ENCODE measurements at regions not wholly inside any gene's neighbourhood (a gene's known extent, or its start where the extent isn't known, plus 50 kb on each side); places are given as distances from the start of the nearest gene placed in this dataset.

DNA sequence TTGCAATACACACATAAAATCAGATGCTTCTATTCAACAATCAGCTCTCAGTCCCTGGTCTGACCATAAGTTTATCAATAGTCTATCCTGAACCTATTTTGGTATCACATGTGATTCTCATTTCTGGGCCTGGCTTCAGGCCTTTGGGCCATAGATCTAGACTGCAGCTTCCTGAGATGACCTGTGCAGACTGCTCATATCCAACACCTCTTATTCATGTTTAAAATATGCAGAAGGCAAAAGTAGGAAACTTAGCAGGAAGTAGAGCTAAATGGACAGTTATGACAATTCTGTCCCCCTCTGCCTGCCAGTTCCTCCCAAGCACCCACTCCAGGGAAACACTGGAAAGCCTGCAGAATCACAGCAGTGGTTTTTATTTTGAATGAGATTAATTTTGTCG lies 53.3 kb downstream of the C7orf25 start:
- no peak overlapping the region for H3K4me2 ChIP-seq (ENCODE audit: low read depth, low read length, poor library complexity, severe bottlenecking)
- H3K36me3 ChIP-seq (ENCODE audit: low read length): no peaks in the 10 kb centered on the region
- no peaks in the 10 kb centered on the region for H3K9me3 ChIP-seq (ENCODE audit: insufficient read depth, low read length)
- no peaks in the 10 kb centered on the region for H3K27me3 ChIP-seq (ENCODE audit: low read length)
- H3K4me3 ChIP-seq (ENCODE audit: insufficient read depth, low read length, poor library complexity, severe bottlenecking): no peak overlapping the region
- no peaks in the 10 kb centered on the region for H4K20me1 ChIP-seq (ENCODE audit: low read depth, low read length)
- TF ChIP-seq, protein P1, sequence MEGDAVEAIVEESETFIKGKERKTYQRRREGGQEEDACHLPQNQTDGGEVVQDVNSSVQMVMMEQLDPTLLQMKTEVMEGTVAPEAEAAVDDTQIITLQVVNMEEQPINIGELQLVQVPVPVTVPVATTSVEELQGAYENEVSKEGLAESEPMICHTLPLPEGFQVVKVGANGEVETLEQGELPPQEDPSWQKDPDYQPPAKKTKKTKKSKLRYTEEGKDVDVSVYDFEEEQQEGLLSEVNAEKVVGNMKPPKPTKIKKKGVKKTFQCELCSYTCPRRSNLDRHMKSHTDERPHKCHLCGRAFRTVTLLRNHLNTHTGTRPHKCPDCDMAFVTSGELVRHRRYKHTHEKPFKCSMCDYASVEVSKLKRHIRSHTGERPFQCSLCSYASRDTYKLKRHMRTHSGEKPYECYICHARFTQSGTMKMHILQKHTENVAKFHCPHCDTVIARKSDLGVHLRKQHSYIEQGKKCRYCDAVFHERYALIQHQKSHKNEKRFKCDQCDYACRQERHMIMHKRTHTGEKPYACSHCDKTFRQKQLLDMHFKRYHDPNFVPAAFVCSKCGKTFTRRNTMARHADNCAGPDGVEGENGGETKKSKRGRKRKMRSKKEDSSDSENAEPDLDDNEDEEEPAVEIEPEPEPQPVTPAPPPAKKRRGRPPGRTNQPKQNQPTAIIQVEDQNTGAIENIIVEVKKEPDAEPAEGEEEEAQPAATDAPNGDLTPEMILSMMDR (IDR thresholded peaks at IDR 0.05; ENCODE audit: insufficient read depth, low read length, poor library complexity, severe bottlenecking): no peak
- TF ChIP-seq EZH2phosphoT487 (conservative IDR thresholded peaks at IDR 0.05; ENCODE audit: low read length): no peak
- H2AFZ ChIP-seq (ENCODE audit: low read depth, low read length, severe bottlenecking): no peak overlapping the region
- no peaks in the 10 kb centered on the region for H3K79me2 ChIP-seq (ENCODE audit: insufficient read depth, low read length)
- no peaks in the 10 kb centered on the region for H3K9me2 ChIP-seq (replicated peaks; ENCODE audit: insufficient read depth, low read length)
- H3K27ac ChIP-seq (ENCODE audit: low read depth, low read length): no peak overlapping the region
- no peak overlapping the region for H3K9ac ChIP-seq (ENCODE audit: low read length)
- H3F3A ChIP-seq (ENCODE audit: insufficient read depth): no peaks in the 10 kb centered on the region

DNA sequence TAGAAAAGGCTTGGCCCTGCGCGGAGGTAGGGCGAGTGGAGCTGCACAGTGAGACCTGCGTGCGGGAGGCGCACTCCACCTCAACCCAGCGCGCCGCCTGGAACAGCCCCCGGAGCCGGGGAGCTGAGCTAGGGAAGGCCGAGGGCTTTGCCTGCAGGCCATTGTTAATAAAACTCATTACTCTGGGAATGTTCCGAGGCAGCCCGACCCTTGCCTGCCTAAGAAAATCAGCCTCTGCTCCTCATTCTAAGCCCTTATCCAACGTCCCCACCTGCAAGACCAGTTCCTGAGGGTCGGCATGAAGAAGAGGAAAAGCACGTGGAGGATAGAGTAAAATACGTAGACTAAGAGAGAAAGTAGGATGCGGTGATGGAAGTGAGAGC lies 55.3 kb downstream of the C7orf25 start:
- Histone ChIP-seq H3K27ac (ENCODE audit: low read depth, low read length) (no peak overlapping the region), H3K79me2 (ENCODE audit: insufficient read depth, low read length) (no peaks in the 10 kb centered on the region), H4K20me1 (ENCODE audit: low read depth, low read length) (no peaks in the 10 kb centered on the region), H2AFZ (ENCODE audit: low read depth, low read length, severe bottlenecking) (no peak overlapping the region), H3K4me2 (ENCODE audit: low read depth, low read length, poor library complexity, severe bottlenecking) (no peak overlapping the region), H3F3A (ENCODE audit: insufficient read depth) (no peaks in the 10 kb centered on the region), H3K9me2 (replicated peaks; ENCODE audit: insufficient read depth, low read length) (no peaks in the 10 kb centered on the region), H3K9ac (ENCODE audit: low read length) (no peak overlapping the region), H3K27me3 (ENCODE audit: low read length) (no peaks in the 10 kb centered on the region), H3K9me3 (ENCODE audit: insufficient read depth, low read length) (no peaks in the 10 kb centered on the region), H3K4me3 (ENCODE audit: insufficient read depth, low read length, poor library complexity, severe bottlenecking) (no peak overlapping the region), H3K36me3 (ENCODE audit: low read length) (no peaks in the 10 kb centered on the region)
- TF ChIP-seq, protein P1 (IDR thresholded peaks at IDR 0.05; ENCODE audit: insufficient read depth, low read length, poor library complexity, severe bottlenecking): no peak
- no peak for TF ChIP-seq EZH2phosphoT487 (conservative IDR thresholded peaks at IDR 0.05; ENCODE audit: low read length)

DNA sequence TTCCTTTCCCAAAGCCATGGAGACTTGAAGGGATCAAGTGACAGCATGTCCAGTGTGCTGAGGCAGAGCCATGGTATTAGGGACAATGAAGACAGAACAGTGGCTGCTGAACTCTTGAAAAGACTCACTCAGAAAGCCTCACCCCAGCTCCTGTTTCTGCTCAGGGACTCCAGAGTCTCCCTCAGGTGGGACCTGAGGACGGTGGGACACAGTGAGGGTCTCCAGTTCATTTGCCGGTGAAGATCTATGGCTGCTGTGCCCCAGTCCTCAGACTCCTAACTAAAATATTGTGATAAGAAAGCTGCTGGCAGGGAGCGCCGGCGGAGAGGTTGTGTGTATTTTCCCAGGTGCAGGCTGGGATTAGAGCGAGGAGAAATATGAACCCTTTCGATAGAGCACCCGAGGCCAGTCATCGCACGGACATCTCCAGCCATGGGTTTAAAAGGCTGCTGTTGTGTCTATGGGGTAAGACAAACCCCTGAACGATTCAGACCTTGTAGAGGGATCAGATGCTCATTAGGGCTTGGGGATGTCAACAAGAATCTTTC lies 57.2 kb downstream of the C7orf25 start:
- Histone ChIP-seq H3K79me2 (ENCODE audit: insufficient read depth, low read length) (no peaks in the 10 kb centered on the region), H2AFZ (ENCODE audit: low read depth, low read length, severe bottlenecking) (no peak overlapping the region), H3K9me2 (replicated peaks; ENCODE audit: insufficient read depth, low read length) (no peaks in the 10 kb centered on the region), H3K4me2 (ENCODE audit: low read depth, low read length, poor library complexity, severe bottlenecking) (no peak overlapping the region), H4K20me1 (ENCODE audit: low read depth, low read length) (no peaks in the 10 kb centered on the region), H3K36me3 (ENCODE audit: low read length) (no peaks in the 10 kb centered on the region), H3K27me3 (ENCODE audit: low read length) (no peaks in the 10 kb centered on the region), H3K4me3 (ENCODE audit: insufficient read depth, low read length, poor library complexity, severe bottlenecking) (no peak overlapping the region), H3F3A (ENCODE audit: insufficient read depth) (no peaks in the 10 kb centered on the region), H3K27ac (ENCODE audit: low read depth, low read length) (no peak overlapping the region), H3K9me3 (ENCODE audit: insufficient read depth, low read length) (no peaks in the 10 kb centered on the region), H3K9ac (ENCODE audit: low read length) (no peak overlapping the region)
- TF ChIP-seq, protein P1 (IDR thresholded peaks at IDR 0.05; ENCODE audit: insufficient read depth, low read length, poor library complexity, severe bottlenecking): no peak
- no peak for TF ChIP-seq EZH2phosphoT487 (conservative IDR thresholded peaks at IDR 0.05; ENCODE audit: low read length)

All from SU-DHL-6 (cell line).